HG03469 (cell line): ENCODE measurements at regions not wholly inside any gene's neighbourhood (a gene's known extent, or its start where the extent isn't known, plus 50 kb on each side); places are given as distances from the start of the nearest gene placed in this dataset.

Experiments
- ATAC-seq: cut with Tn5 transposase; IDR thresholded peaks from one replicate; pipeline ENCODE4 v1.9.1; 2021; ENCODE audit warnings: mild to moderate bottlenecking, moderate library complexity, moderate number of reproducible peaks; ENCODE audit not compliant: unreplicated experiment

DNA sequence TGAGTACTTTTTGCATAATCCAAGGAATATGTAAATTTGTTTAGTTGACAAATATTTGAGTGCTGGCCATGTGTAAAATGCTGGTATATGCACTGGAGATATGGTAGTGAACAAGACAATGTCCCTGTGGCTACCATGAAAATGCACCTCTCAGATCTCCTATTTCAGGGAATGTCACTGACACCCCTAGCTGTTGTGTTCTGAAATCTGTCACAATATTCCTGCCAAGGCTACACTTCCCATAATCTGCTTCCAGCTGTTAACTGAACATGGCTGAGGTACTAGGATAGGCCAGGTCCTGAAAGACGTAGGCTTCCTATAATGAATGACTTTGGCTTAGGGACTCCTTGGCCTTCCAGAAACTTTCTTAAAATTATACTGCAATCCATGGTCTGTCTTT, 197.8 kb downstream of the ZNF648 start:
- ATAC-seq: no peak

DNA sequence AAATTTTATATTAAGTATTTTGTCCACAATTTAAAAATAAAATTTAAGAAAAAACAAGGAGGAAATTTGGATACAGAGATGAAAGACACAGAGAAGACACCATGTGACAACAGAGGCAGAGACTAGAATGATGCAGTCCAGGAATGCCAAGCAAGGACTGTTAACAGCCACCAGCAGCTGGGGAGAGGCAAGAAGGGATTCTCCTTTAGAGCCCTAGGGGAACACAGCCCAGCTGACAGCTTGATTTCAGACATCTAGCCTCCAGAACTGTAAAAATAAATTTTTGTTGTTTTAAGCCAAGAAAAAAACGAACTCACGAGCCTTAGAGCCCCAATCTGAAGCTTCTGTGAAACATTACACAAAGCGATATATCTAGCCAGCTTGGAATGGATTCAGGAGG, 198.5 kb downstream of the ZNF648 start:
- no peak for ATAC-seq

DNA sequence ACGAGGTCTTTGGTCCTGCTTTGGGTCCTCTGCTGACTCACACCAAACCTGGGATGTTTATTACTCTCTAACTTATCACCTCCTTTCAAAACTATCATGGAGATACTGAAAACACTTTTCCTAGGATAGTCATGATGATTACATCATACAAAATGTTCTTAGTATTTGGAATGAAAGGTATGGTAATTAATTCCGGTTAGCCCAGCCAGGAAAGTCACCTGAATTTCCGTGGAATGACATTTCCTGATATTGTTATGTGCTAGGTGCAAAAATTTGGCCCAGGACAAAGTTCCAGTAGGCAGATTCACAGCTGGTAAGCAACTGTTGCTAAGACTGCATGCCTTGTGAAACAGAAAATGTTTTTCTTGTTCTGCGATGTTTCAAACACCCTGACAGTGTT, 203.4 kb downstream of the ZNF648 start:
- no peak for ATAC-seq
